ENCODE measurements at regions not wholly inside any gene's neighbourhood (a gene's known extent, or its start where the extent isn't known, plus 50 kb on each side); places are given as distances from the start of the nearest gene placed in this dataset.
A peak's percentile ranks its signal among the peaks of the same experiment; 100 is the strongest.

GRCh38 chr6:2388554-2389324 is 143.3 kb upstream of the GMDS start:
- no peaks in the 10 kb centered on the region for H3K27me3 ChIP-seq
- no peak for DNase-seq
- TF ChIP-seq CTCF (IDR thresholded peaks at IDR 0.05), result no peak
- no peaks in the 10 kb centered on the region for H3K9me3 ChIP-seq
- intact Hi-C loops (cut with DNase I; ENCODE audit: low total_unique reads), result no loop called here
- H3K27ac ChIP-seq, result no peak overlapping the region
- no peaks in the 10 kb centered on the region for H3K4me1 ChIP-seq
- H3K4me3 ChIP-seq, result no peak overlapping the region
- no peaks in the 10 kb centered on the region for H3K36me3 ChIP-seq

GRCh38 chr6:2387445-2387844 is 142.0 kb upstream of the GMDS start:
- H3K27me3 ChIP-seq, result no peaks in the 10 kb centered on the region
- no peak for TF ChIP-seq CTCF (IDR thresholded peaks at IDR 0.05)
- peaks cover 0 to 10% (median 0%) of the 10 kb centered on the region in 4 donors for H3K4me1 ChIP-seq
- DNase-seq, result no peak
- no peaks in the 10 kb centered on the region for H3K9me3 ChIP-seq
- intact Hi-C loops (cut with DNase I; ENCODE audit: low total_unique reads), result no loop called here
- no peak overlapping the region for H3K27ac ChIP-seq
- H3K4me3 ChIP-seq, result no peak overlapping the region
- H3K36me3 ChIP-seq, result no peaks in the 10 kb centered on the region

- Histone ChIP-seq H3K27ac (no peak overlapping the region), H3K9me3 (no peaks in the 10 kb centered on the region), H3K4me1 (peaks cover 0 to 22% (median 0%) of the 10 kb centered on the region in 4 donors), H3K4me3 (no peak overlapping the region), H3K27me3 (no peaks in the 10 kb centered on the region), H3K36me3 (no peaks in the 10 kb centered on the region)
- DNase-seq, result no peak
- intact Hi-C loops (cut with DNase I; ENCODE audit: low total_unique reads), result no loop called here
- TF ChIP-seq CTCF (IDR thresholded peaks at IDR 0.05), result no peak
These were observed 140.1 kb upstream of the GMDS start for GRCh38 chr6:2385471-2385983.

GRCh38 chr6:2384528-2384927 is 139.1 kb upstream of the GMDS start:
- Histone ChIP-seq H3K36me3 (no peaks in the 10 kb centered on the region), H3K9me3 (no peaks in the 10 kb centered on the region), H3K27ac (no peak overlapping the region), H3K27me3 (no peaks in the 10 kb centered on the region), H3K4me3 (no peak overlapping the region), H3K4me1 (peaks cover 0 to 22% (median 0%) of the 10 kb centered on the region in 4 donors)
- no peak for DNase-seq
- intact Hi-C loops (cut with DNase I; ENCODE audit: low total_unique reads), result no loop called here
- no peak for TF ChIP-seq CTCF (IDR thresholded peaks at IDR 0.05)

GRCh38 chr6:2381872-2382661 is 136.7 kb upstream of the GMDS start:
- DNase-seq, result no peak
- intact Hi-C loops (cut with DNase I; ENCODE audit: low total_unique reads), result no loop called here
- Histone ChIP-seq H3K9me3 (no peaks in the 10 kb centered on the region), H3K4me3 (peak overlapping the region; percentile 12 to 30), H3K27ac (peak overlapping the region; percentile 61 to 68), H3K36me3 (no peaks in the 10 kb centered on the region), H3K27me3 (no peaks in the 10 kb centered on the region), H3K4me1 (peaks cover 0 to 37% (median 1%) of the 10 kb centered on the region in 4 donors)
- no peak for TF ChIP-seq CTCF (IDR thresholded peaks at IDR 0.05)
